Tongue (tissue), 1 donor: ENCODE measurements at regions not wholly inside any gene's neighbourhood (a gene's known extent, or its start where the extent isn't known, plus 50 kb on each side); places are given as distances from the start of the nearest gene placed in this dataset.

ENCODE experiments used
- DNase-seq: peaks from one replicate; pipeline ENCODE4 v3.0.0-alpha.2; 2015

DNA sequence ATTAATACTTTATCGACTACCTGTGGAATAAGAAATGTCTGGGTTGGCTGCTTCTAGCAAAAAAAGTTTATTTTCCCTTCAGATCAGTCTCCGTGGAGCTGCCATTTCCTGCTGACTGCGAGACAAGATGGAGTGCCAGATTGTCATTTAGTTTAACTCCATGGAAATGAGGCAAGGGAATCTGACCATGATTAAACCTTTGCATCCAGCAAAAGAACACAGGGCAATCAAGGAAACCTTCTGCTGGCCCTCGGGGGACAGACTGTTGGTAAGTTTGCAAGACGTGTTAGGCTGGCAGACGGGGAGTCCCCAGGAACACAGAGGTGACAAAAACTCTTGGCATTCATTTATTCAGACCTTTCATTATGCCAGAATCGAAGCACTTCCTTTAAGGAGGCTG is 52.2 kb upstream of the SPACA1 start:
- no peak for DNase-seq

GRCh38 chr6:87993356-87993755 is 54.3 kb upstream of the SPACA1 start:
- peak; percentile 56 for DNase-seq

GRCh38 chr6:87990871-87991270 is 56.8 kb upstream of the SPACA1 start:
- no peak for DNase-seq

- no peak for DNase-seq
Observed at GRCh38 chr6:87982134-87982533, 65.5 kb upstream of the SPACA1 start.

- DNase-seq, result no peak
Observed at GRCh38 chr6:87979737-87980136, 67.9 kb upstream of the SPACA1 start.

DNA sequence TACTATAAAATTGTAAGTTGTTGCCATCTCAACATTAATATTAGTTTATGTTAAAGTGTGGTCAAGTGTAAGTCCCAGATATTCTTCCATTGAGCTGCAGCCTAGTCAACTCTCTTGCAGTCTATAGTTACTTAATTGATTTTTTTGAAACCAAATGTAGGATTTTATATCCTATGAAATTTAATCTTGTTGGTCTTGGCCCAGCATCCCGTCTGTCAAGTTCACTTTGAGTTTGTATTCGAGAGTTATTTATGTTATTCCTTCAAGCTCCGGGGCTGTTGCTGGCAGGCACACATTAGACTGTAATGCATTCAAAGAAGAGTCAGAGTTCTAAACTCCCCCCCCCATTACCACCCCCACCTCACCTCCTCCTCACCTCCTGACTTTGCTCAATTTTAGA is 71.0 kb upstream of the SPACA1 start:
- no peak for DNase-seq

GRCh38 chr6:87975561-87975960 is 72.1 kb upstream of the SPACA1 start:
- no peak for DNase-seq

- DNase-seq, result no peak
Observed at GRCh38 chr6:87972279-87972678, 75.4 kb upstream of the SPACA1 start.

DNA sequence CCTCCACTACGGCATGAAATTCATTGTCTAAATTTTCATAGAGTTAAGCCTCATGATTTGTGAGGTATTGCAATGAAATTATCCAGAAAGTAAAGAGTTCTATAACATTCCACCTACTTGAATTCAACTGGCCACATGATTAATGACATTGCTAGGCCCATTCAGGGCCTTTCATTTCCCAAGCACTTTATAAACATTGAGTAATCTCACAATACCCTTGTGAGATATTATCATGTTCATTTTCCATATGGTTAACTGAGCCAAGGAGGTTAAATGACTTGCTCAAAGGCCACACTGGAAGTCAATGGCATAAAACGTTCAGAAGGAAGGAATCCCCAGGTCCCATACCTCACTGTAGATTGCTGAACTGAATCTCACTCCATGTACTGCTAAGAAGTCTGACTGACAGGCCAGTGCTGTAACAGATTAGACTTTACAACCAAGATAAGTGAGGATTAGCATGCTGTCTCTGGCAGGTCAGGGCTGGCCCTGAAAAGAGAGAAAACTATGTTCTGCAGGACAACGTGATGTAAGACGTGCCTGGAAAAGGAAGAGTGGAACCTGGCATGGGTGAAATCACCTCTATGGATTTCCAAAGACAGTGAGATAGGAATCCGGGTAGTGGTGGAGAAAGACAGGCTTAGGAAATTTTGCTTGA is 75.9 kb upstream of the SPACA1 start:
- no peak for DNase-seq

GRCh38 chr6:87968435-87969278 is 79.0 kb upstream of the SPACA1 start:
- peak; percentile 36 for DNase-seq

GRCh38 chr6:87965806-87966205 is 81.8 kb upstream of the SPACA1 start:
- DNase-seq, result no peak

DNA sequence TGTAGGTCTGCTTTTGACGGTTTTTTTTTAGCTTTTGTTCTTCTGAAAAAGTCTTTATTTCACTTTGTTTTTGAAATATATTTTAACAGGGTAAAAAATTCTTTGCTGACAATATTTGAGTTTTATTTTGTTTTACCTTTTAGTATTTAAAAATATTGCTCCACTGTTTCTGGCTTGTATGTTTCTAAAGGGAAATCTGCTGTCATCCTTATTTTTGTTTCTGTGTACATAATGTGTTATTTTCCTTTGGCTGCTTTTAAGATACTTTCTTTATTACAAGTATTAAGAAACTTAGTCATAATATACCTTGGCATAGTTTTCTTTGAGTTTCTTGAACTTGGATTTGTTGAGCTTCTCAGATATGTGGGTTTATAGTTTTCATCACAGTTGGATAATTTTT is 88.6 kb upstream of the SPACA1 start:
- DNase-seq, result no peak

- no peak for DNase-seq
Observed at GRCh38 chr6:87951751-87952150, 95.9 kb upstream of the SPACA1 start.

DNA sequence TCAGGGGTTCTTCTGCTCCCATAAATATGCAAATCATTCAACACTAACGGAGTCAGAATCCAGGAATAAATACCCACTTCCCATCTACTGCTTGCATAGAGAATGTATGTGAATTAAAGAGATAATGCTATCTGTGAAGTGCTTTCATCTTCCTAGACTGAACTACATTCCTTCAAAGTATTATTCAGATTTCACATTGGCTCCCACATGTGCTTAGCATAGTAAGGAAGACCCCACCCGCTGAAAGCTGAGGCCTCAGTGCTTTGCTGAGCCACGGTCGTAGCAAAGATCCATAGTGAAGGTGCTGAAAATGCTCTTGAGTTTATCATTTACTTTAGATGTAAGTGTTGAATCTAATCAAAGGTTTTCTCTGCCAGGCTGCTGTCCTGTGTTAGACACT is 97.0 kb upstream of the SPACA1 start:
- DNase-seq, result no peak

DNA sequence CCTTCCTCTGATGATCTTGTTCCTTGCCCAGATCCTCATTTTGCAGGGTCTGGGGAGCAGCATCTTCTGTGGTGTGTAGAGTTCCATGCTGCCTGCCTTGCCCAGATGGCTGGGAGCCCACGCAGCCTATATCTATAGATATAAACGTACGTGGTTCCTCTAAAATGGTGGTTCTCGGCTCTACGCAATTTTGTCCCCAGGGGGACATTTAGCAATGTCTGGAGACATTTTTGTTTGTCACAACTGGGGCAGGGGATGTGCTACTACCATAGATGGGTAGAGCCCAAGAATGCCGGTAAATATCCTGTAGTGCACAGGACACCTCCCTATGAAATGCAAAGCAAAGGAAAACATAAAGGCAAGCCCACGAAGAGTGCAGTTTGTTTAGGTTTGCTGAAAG is 98.4 kb upstream of the SPACA1 start:
- no peak for DNase-seq

GRCh38 chr6:87946669-87947068 is 101.0 kb upstream of the SPACA1 start:
- no peak for DNase-seq

DNA sequence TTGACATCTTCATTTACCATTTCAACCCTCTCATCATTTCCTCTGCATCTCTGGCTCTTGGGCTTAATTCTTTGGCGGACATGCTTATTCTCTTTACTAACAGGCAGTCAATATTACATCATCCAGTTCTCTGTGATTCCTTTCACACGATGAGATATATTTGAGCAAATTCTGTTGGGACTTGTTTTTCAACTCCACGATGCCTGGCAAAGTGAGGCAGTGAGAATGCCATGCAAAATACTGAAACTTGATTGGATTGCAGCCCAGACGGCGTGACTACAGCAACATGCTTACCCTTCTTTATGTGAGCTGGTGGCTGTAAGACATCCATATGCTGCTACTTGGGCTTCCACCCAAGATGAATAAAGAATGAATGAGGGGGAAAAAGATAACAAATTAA is 101.7 kb upstream of the SPACA1 start:
- DNase-seq, result peak; percentile 78

GRCh38 chr6:87945181-87945580 is 102.5 kb upstream of the SPACA1 start:
- DNase-seq, result peak; percentile 40

DNA sequence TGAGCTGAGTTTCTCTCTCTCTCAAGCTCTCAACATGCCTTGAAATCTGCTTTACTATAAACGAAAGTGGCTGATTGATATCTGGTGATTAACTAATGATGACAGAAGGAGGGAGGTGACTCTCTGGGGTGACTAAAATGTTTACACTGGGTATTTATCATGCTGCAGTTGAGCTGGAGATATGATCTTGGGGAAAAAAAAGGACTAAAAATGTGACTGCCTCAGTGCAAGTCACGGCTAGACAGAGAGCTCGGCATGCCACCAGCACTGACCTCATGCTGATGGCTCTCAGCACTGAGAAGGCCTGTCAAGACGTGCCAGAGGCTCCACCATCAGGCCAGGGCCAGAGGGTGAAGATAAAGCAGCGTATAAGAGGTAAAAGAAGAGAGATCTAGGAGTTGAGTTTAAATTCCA is 103.1 kb upstream of the SPACA1 start:
- peak; percentile 89 for DNase-seq

DNA sequence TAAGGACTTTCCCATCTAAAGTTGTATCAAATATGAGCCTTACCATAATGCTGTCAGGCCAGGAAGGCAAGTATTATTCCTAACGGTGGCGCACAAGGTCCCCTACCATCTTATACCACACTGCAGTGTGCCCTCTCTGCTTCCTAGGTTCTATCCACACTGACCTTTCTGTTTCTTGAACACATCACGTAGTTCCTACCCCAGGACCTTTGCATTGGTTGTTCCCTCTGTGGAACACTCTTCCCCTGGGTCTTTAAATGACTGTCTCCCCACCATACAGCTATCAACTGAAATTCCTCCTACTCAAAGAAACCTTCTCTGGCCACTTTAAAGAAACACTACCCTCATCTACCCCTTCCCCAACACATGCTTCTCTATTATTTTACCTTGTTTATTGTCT is 104.5 kb upstream of the SPACA1 start:
- DNase-seq, result no peak

GRCh38 chr6:87941556-87942358 is 105.9 kb upstream of the SPACA1 start:
- DNase-seq, result no peak

DNA sequence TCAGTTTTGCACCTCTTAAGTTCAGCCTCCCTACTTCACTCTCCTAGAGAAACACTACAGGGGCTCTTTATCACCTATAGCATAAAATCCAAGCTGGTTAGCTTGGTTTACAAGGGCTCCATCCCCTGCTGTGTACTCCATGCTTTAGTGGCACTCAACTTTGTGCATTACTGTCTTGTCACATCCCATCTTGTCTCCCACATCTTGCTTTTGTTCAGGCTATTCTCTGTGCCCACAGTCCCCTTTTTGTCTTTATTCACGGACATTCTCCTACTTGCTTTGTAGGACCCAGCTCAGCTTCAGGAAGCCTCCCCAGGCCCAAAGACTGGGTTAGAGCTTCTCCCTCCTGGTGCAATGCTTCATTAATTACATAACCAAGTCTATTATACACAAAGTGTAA is 107.9 kb upstream of the SPACA1 start:
- DNase-seq, result no peak

DNA sequence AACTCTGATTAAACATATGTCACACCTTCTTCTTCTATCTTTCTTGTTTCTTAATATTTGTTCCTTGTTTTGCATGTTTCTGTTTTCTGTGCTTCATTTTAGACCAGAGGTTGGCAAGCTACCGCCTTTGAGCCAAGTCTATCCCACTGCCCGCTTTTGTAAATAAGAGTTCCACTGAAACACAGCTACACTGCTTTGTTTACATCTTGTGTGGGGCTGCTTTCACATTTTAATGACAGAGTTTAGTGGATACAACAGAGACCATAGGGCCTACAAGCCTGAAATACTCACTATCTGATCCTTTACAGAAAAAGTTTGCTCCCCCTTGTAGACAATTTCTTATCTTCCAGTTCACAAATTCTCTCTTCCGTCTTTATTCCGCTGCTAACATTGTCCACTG is 109.4 kb upstream of the SPACA1 start:
- DNase-seq, result no peak
